ENCODE measurements at regions not wholly inside any gene's neighbourhood (a gene's known extent, or its start where the extent isn't known, plus 50 kb on each side); places are given as distances from the start of the nearest gene placed in this dataset.

- DNase-seq (ENCODE audit: low read depth, low spot score) (no peak), ATAC-seq (peak; percentile 27; the same call in 1 of the 2 replicates)
- ChIA-PET CTCF (no interaction called here), POLR2A (no interaction called here), RAD21 (ENCODE audit: low non-redundant PET in 1 of 2, low total read pairs in 2 of 2, uncharacterized antibody in 2 of 2, unreplicated experiment in 2 of 2) (no interaction called here)
- peaks cover 0 to 64% of the 10 kb centered on the region in 2 experiments; a peak in 2 of 4 replicates for H3K36me3 ChIP-seq (ENCODE audit: control insufficient read depth in 1 of 2, insufficient read depth in 2 of 2, low read length in 2 of 2)
- peaks cover 5 to 29% of the 10 kb centered on the region in 2 experiments; a peak in 3 of 4 replicates for H3K4me1 ChIP-seq (ENCODE audit: control insufficient read depth in 1 of 2, insufficient read depth in 2 of 2, low read length in 2 of 2)
- no peaks in the 10 kb centered on the region for H4K20me1 ChIP-seq (ENCODE audit: insufficient read depth)
- H3K79me2 ChIP-seq (ENCODE audit: insufficient read depth, low read length) = peaks cover 63% of the 10 kb centered on the region
- BruUV-seq (replicated peaks) = no TSS peak
- H3K4me3 ChIP-seq (replicated peaks in 1 of 2; ENCODE audit: low read depth in 1 of 2, low read length in 2 of 2) = no peak overlapping the region
- no peaks in the 10 kb centered on the region for H3K9me2 ChIP-seq (ENCODE audit: insufficient read depth)
- no peak overlapping the region for H3K27ac ChIP-seq (ENCODE audit: low read depth, low read length)
- H3K9ac ChIP-seq (ENCODE audit: low read length) = no peak overlapping the region
- H3K4me2 ChIP-seq (ENCODE audit: low read length) = no peak overlapping the region
- intact Hi-C loops (cut with micrococcal nuclease) = no loop called here
- TF ChIP-seq POLR2A (IDR thresholded peaks at IDR 0.05; ENCODE audit: borderline replicate concordance, extremely low read depth, insufficient read depth, insufficient read length) (no peak), TCF7L2 (IDR thresholded peaks at IDR 0.05; ENCODE audit: borderline replicate concordance, extremely low read depth, insufficient read depth, insufficient read length) (no peak), POLR2AphosphoS5 (IDR thresholded peaks at IDR 0.05; ENCODE audit: low read depth, low read length) (peak; percentile 15; the same call in 1 of the 2 replicates)
- no peaks in the 10 kb centered on the region for H3K27me3 ChIP-seq (ENCODE audit: insufficient read depth, low read length)
- H3K9me3 ChIP-seq (ENCODE audit: control insufficient read depth in 1 of 2, insufficient read depth in 1 of 2, low read depth in 1 of 2, low read length in 2 of 2) = peaks cover 0 to 3% of the 10 kb centered on the region in 2 experiments; a peak in 1 of 4 replicates
- H2AFZ ChIP-seq (ENCODE audit: low read depth, low read length, poor library complexity, severe bottlenecking) = no peak overlapping the region
Measured at GRCh38 chr5:82922086-82922734, 155.0 kb downstream of the TMEM167A start.

DNA sequence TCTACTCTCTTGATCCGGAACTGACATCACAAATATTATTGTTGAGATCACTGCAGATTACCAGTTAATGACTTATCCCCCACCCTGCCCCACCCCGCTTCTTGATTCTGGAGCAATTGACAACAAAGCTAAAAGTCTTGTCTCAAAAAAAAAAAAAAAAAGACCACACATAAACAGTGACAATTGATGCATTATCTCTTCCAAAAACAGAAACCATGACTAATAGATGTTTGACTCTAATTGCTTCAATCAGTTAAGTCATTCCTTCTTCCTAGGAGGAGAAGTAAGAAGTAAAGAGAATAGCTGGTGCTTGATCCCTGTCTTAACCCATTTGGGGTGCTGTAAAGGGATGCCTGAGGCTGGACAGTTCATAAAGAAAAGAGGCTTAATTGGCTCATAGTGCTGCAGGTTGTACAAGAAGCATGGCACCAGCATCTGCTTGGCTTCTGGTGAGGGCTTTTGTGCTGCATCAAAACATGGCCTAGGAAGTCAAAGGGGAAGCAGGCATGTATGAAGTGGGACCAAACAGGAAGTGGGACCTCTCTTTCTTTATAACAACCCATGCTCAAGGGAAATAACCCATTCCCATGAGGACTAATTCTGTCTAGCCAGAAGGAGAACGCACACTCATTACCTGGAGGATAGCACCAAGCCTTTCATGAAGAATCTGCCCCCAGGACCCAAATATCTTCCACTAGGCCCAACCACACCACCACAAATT lies 158.7 kb downstream of the TMEM167A start:
- peak; percentile 27; the same call in 1 of the 2 replicates for TF ChIP-seq JUND (IDR thresholded peaks at IDR 0.05)
- TF ChIP-seq, protein P1, sequence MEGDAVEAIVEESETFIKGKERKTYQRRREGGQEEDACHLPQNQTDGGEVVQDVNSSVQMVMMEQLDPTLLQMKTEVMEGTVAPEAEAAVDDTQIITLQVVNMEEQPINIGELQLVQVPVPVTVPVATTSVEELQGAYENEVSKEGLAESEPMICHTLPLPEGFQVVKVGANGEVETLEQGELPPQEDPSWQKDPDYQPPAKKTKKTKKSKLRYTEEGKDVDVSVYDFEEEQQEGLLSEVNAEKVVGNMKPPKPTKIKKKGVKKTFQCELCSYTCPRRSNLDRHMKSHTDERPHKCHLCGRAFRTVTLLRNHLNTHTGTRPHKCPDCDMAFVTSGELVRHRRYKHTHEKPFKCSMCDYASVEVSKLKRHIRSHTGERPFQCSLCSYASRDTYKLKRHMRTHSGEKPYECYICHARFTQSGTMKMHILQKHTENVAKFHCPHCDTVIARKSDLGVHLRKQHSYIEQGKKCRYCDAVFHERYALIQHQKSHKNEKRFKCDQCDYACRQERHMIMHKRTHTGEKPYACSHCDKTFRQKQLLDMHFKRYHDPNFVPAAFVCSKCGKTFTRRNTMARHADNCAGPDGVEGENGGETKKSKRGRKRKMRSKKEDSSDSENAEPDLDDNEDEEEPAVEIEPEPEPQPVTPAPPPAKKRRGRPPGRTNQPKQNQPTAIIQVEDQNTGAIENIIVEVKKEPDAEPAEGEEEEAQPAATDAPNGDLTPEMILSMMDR (IDR thresholded peaks at IDR 0.05 in 2 of 3, conservative IDR thresholded peaks at IDR 0.05 in 1 of 3; ENCODE audit: borderline replicate concordance in 1 of 3, insufficient read depth in 1 of 3, low read depth in 2 of 3, low read length in 2 of 3) = no peak
- TF ChIP-seq, protein P2, sequence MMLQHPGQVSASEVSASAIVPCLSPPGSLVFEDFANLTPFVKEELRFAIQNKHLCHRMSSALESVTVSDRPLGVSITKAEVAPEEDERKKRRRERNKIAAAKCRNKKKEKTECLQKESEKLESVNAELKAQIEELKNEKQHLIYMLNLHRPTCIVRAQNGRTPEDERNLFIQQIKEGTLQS (IDR thresholded peaks at IDR 0.05) = no peak
- TF ChIP-seq FOSL1 (IDR thresholded peaks at IDR 0.05; ENCODE audit: low read depth) = 0 out of 2 replicates have a peak, but pooled peaks have one; percentile 24
- BruUV-seq (replicated peaks) = TSS peak; percentile 64
- peaks cover 5 to 29% of the 10 kb centered on the region in 2 experiments; a peak in 3 of 4 replicates for H3K4me1 ChIP-seq (ENCODE audit: control insufficient read depth in 1 of 2, insufficient read depth in 2 of 2, low read length in 2 of 2)
- ChIA-PET POLR2A (no interaction called here), RAD21 (ENCODE audit: low non-redundant PET in 1 of 2, low total read pairs in 2 of 2, uncharacterized antibody in 2 of 2, unreplicated experiment in 2 of 2) (no interaction called here), CTCF (no interaction called here)
- H3K4me2 ChIP-seq (ENCODE audit: low read length) = peak overlapping the region; percentile 24; the same call in 1 of the 2 replicates
- H3K9me3 ChIP-seq (ENCODE audit: control insufficient read depth in 1 of 2, insufficient read depth in 1 of 2, low read depth in 1 of 2, low read length in 2 of 2) = peaks cover 0 to 23% of the 10 kb centered on the region in 2 experiments; a peak in 1 of 4 replicates
- no peak overlapping the region for H3K4me3 ChIP-seq (replicated peaks in 1 of 2; ENCODE audit: low read depth in 1 of 2, low read length in 2 of 2)
- no peak overlapping the region for H3K9ac ChIP-seq (ENCODE audit: low read length)
- no peaks in the 10 kb centered on the region for H4K20me1 ChIP-seq (ENCODE audit: insufficient read depth)
- intact Hi-C loops (cut with micrococcal nuclease) = loop anchor here (10.0 kb wide), 2 partner anchors 274 to 564 kb away; no protein-coding TSS in a partner anchor
- DNase-seq (ENCODE audit: low read depth, low spot score) (peak; percentile 48), ATAC-seq (peak; percentile 43)
- peaks cover 0 to 71% of the 10 kb centered on the region in 2 experiments; a peak in 2 of 4 replicates for H3K36me3 ChIP-seq (ENCODE audit: control insufficient read depth in 1 of 2, insufficient read depth in 2 of 2, low read length in 2 of 2)
- no peaks in the 10 kb centered on the region for H3K27me3 ChIP-seq (ENCODE audit: insufficient read depth, low read length)
- H3K27ac ChIP-seq (ENCODE audit: low read depth, low read length) = 0 out of 2 replicates have a peak overlapping the region, but pooled peaks have one; percentile 2
- peaks cover 35% of the 10 kb centered on the region for H3K79me2 ChIP-seq (ENCODE audit: insufficient read depth, low read length)
- H2AFZ ChIP-seq (ENCODE audit: low read depth, low read length, poor library complexity, severe bottlenecking) = no peak overlapping the region
- H3K9me2 ChIP-seq (ENCODE audit: insufficient read depth) = no peaks in the 10 kb centered on the region
